NB4 (cell line): ENCODE measurements at regions not wholly inside any gene's neighbourhood (a gene's known extent, or its start where the extent isn't known, plus 50 kb on each side); places are given as distances from the start of the nearest gene placed in this dataset.
"Not testable (repeated sequence)": the region's sequence is repeated elsewhere in the genome, so short reads cannot be mapped to it uniquely, and the experiment has no call there.

Experiments used
- DNase-seq: peaks from one replicate; pipeline ENCODE4 v3.0.0; 2010; ENCODE audit warnings: low read depth
- H3K4me3 ChIP-seq: one replicate; pipeline ENCODE4 v1.5.1; 2011; ENCODE audit warnings: mild to moderate bottlenecking, low read depth, low read length, moderate library complexity
- MYC ChIP-seq: IDR thresholded peaks from 2 replicates; pipeline ENCODE4 v1.6.1; 2011; ENCODE audit warnings: low read depth, low read length
- POLR2A ChIP-seq: IDR thresholded peaks from 2 replicates; pipeline ENCODE4 v1.6.1; 2011; ENCODE audit warnings: mild to moderate bottlenecking; ENCODE audit not compliant: insufficient read length; ENCODE audit errors: extremely low read depth
- TF ChIP-seq, protein P1 (sequence below): IDR thresholded peaks from one replicate; pipeline ENCODE4 v1.5.1; 2012; ENCODE audit warnings: low read depth, low read length
- TF ChIP-seq, protein P2 (sequence below): IDR thresholded peaks from 2 replicates; pipeline ENCODE4 v1.6.1; 2011; ENCODE audit warnings: low read depth, low read length

- no peak overlapping the region for H3K4me3 ChIP-seq
- DNase-seq, result no peak
- TF ChIP-seq MYC (no peak), POLR2A (no peak)
- TF ChIP-seq, protein P1, sequence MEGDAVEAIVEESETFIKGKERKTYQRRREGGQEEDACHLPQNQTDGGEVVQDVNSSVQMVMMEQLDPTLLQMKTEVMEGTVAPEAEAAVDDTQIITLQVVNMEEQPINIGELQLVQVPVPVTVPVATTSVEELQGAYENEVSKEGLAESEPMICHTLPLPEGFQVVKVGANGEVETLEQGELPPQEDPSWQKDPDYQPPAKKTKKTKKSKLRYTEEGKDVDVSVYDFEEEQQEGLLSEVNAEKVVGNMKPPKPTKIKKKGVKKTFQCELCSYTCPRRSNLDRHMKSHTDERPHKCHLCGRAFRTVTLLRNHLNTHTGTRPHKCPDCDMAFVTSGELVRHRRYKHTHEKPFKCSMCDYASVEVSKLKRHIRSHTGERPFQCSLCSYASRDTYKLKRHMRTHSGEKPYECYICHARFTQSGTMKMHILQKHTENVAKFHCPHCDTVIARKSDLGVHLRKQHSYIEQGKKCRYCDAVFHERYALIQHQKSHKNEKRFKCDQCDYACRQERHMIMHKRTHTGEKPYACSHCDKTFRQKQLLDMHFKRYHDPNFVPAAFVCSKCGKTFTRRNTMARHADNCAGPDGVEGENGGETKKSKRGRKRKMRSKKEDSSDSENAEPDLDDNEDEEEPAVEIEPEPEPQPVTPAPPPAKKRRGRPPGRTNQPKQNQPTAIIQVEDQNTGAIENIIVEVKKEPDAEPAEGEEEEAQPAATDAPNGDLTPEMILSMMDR, result no peak
- TF ChIP-seq, protein P2, sequence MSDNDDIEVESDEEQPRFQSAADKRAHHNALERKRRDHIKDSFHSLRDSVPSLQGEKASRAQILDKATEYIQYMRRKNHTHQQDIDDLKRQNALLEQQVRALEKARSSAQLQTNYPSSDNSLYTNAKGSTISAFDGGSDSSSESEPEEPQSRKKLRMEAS, result no peak
Measured at GRCh38 chr12:111121840-111122239, 201.5 kb upstream of the MYL2 start.

GRCh38 chr12:111120578-111120977, 200.2 kb upstream of the MYL2 start:
- no peak overlapping the region for H3K4me3 ChIP-seq
- no peak for DNase-seq
- TF ChIP-seq, protein P1, result no peak
- TF ChIP-seq POLR2A, result no peak
- TF ChIP-seq, protein P2, result no peak
- no peak for TF ChIP-seq MYC

DNA sequence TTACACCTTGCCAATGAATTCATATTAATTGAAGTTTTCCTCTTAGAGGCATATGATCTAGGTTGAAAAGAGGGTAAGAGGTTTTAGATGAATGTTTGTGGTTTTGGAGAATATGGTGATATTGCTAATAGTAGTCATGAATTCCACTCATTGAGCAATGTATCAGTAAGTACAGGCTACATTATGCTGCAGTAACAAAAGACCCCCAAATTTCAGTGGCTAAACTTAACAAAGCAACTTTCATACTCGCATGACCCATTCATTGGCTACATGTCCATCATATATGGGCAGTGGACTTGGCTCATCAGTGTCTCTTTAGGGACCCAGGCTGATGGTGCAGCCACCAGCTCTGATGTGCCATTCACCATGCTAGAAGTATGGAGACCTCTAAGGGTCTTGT, 196.6 kb upstream of the MYL2 start:
- TF ChIP-seq, protein P2, result no peak
- no peak for TF ChIP-seq MYC
- no peak for TF ChIP-seq POLR2A
- TF ChIP-seq, protein P1, result no peak
- no peak for DNase-seq
- no peak overlapping the region for H3K4me3 ChIP-seq

DNA sequence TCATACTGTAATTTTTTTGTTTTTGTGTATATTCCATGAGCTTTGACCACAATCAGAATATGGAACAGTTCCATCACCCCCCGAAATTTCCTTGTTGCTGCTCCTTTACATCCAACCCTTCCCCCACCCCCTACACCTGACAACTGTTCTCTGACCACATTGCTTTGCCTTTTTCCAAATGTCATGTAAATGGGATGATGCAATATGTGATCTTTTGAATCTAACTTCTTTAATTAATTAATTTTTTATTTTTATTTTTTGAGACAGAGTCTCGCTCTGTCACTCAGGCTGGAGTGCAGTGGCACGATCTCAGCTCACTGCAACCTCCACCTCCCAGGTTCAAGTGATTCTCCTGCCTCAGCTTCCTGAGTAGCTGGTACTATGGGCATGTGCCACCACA, 192.9 kb upstream of the MYL2 start:
- DNase-seq, H3K4me3 ChIP-seq: not testable (repeated sequence)

- H3K4me3 ChIP-seq, result no peak overlapping the region
- DNase-seq, result no peak
Measured at GRCh38 chr12:111112311-111113098, 192.1 kb upstream of the MYL2 start.

GRCh38 chr12:111111681-111112080, 191.3 kb upstream of the MYL2 start:
- H3K4me3 ChIP-seq, result no peak overlapping the region
- TF ChIP-seq, protein P1, result no peak
- TF ChIP-seq POLR2A, result no peak
- no peak for TF ChIP-seq MYC
- TF ChIP-seq, protein P2, result no peak
- DNase-seq, result no peak

More at GRCh38 chr12:111112311-111113098, 192.1 kb upstream of the MYL2 start:
- no peak for TF ChIP-seq POLR2A
- no peak for TF ChIP-seq MYC
- TF ChIP-seq, protein P1, result no peak
- TF ChIP-seq, protein P2, result no peak
